Esophagus (tissue), 2 donors: ENCODE measurements at regions not wholly inside any gene's neighbourhood (a gene's known extent, or its start where the extent isn't known, plus 50 kb on each side); places are given as distances from the start of the nearest gene placed in this dataset.
"Not testable (repeated sequence)": the region's sequence is repeated elsewhere in the genome, so short reads cannot be mapped to it uniquely, and the experiment has no call there.

ENCODE experiments used
- H3K27ac ChIP-seq, 2 donors: one replicate each; pipeline ENCODE4 v1.5.1; 2013; ENCODE audit warnings: low read depth in 2 of 2, mild to moderate bottlenecking in 2 of 2, inconsistent platforms in 1 of 2, low read length in 1 of 2, moderate library complexity in 1 of 2
- H3K27me3 ChIP-seq, 2 donors: one replicate each; pipeline ENCODE4 v1.6.1; 2013; ENCODE audit warnings: low read length in 2 of 2, control low read depth in 1 of 2, mild to moderate bottlenecking in 1 of 2; ENCODE audit not compliant: insufficient read depth in 2 of 2, control insufficient read depth in 1 of 2
- H3K36me3 ChIP-seq, 2 donors: one replicate each; pipeline ENCODE4 v1.6.1; 2013; ENCODE audit warnings: low read length in 1 of 2; ENCODE audit not compliant: control insufficient read depth in 2 of 2, insufficient read depth in 2 of 2
- H3K4me1 ChIP-seq, 2 donors: one replicate each; pipeline ENCODE4 v1.6.1; 2013; ENCODE audit warnings: low read length in 1 of 2; ENCODE audit not compliant: control insufficient read depth in 2 of 2, insufficient read depth in 2 of 2
- H3K4me3 ChIP-seq, 2 donors: one replicate each; pipeline ENCODE4 v1.5.1; 2013; ENCODE audit warnings: low read length in 2 of 2, mild to moderate bottlenecking in 2 of 2, low read depth in 1 of 2, moderate library complexity in 1 of 2
- H3K9me3 ChIP-seq, 2 donors: one replicate each; pipeline ENCODE4 v1.6.1; 2013; ENCODE audit warnings: mild to moderate bottlenecking in 2 of 2, low read depth in 1 of 2, low read length in 1 of 2, moderate library complexity in 1 of 2; ENCODE audit not compliant: control insufficient read depth in 2 of 2, insufficient read depth in 1 of 2
- WGBS, 2 donors: extraction: QIAGEN DNeasy Blood & Tissue Kit; methylation state at CpG; one replicate each; pipeline ENCODE4 v1.1.7; 2013; 5-methylcytosine and 5-hydroxymethylcytosine counted together
- donor health status: healthy with polysubstance abuse.
- donor health status: Bipolar disorder and iron deficiency.

DNA sequence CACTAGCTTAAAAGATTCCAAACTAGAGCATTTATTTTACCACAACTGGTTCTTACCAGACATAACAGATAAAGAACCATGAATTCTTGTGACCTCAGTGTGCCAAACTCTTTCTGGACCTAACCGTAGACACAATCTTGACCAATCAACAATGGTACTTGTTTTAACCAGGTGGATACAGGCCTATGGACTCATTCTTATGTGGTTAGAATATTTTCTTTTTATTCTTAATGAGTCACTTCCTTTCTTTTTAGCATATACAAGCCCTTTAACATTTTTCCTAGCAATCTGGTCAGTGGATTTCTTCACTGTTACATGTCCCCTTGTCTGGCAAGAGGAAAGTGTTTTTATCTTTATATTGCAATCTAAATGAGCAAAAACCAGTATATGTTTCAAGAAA is 792.1 kb upstream of the SPRY2 start:
- H3K4me1 ChIP-seq, result no peaks in the 10 kb centered on the region
- 83 to 91% methylated on average over 1 of the region's 1 CpG for WGBS, 2 donors
- no peaks in the 10 kb centered on the region for H3K36me3 ChIP-seq
- H3K27me3 ChIP-seq, result no peaks in the 10 kb centered on the region
- no peaks in the 10 kb centered on the region for H3K9me3 ChIP-seq
- H3K4me3 ChIP-seq, result no peak overlapping the region
- H3K27ac ChIP-seq, result no peak overlapping the region

DNA sequence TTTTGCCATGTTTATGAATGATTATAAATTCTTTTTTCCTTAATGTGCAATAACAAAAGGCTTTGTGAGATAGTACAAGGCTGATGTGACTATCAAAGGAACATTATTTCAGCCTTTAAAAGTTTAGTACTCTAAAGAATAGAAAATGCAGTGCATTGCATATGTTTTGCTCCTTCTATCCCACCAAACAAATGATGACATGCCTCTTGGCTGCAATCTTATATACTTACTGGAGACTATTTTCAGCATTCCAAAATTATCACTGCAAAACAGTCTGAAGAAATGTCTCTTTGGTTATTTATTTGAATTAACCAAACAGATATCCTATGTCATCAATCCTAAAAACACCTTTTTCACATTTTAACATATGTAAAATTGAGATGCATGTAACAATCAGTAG is 776.5 kb upstream of the SPRY2 start:
- Histone ChIP-seq H3K4me1 (no peaks in the 10 kb centered on the region), H3K9me3 (no peaks in the 10 kb centered on the region), H3K4me3 (no peak overlapping the region), H3K27ac (no peak overlapping the region), H3K27me3 (no peaks in the 10 kb centered on the region), H3K36me3 (no peaks in the 10 kb centered on the region)

DNA sequence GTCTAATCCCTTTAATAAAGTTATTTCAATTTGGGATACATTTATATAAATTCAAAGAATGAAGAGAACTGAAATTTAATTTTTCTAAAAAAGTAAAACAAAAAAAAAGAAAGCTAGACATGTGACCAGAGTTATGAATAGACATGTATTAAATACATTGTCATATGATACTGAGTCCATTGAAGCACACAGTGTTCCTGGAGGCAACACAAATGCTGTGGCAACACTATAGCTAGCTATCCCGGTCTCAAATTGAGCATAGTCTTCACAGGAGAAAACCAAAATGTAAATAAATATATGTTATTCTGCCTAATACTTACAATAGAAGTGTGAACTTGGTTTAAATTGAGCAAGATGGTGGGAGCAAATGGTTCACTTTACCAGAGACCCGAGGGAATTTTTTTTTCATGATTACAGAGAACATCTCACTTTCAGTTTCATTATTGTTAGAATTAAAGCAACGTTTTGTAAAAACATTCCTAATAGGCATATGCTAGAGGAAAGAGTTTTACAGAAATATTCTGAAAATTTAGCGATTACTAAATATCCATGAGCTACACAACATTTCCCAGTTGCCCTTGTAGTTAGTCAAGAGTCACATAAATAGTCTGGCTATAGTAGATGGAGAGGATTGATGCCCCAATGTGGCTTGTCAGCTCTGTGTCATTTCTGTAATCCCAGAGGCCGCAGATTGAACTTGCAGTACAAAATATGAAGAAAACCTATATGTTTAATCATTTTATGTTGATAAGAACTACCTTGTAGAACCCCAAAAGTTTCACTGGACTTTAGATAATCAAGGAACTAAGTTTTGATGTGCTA is 775.7 kb upstream of the SPRY2 start:
- WGBS, 2 donors, result 66 to 68% methylated on average over 5 of the region's 5 CpGs
- Histone ChIP-seq H3K27ac (no peak overlapping the region), H3K9me3 (no peaks in the 10 kb centered on the region), H3K4me1 (no peaks in the 10 kb centered on the region), H3K4me3 (no peak overlapping the region), H3K36me3 (no peaks in the 10 kb centered on the region), H3K27me3 (no peaks in the 10 kb centered on the region)

DNA sequence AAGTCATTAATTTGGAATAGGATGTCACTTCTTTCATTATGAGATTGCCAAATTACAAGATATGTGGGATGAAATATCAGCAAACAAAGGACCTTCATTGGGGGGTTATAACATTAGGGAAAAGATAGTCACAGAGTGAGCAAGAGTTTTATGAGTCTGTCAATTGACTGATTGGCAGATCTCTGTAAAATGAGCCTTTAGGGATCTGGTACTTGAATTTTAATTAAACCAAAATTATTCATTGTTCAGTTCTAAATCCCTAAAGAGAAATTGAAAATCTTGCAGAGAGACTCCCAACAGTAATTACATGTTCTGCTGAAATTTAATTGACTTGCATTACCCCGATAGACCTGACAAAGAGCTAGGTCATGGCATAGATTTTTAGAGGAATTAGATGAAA is 768.1 kb upstream of the SPRY2 start:
- Histone ChIP-seq H3K27me3 (no peaks in the 10 kb centered on the region), H3K4me1 (no peaks in the 10 kb centered on the region), H3K27ac (no peak overlapping the region), H3K9me3 (no peaks in the 10 kb centered on the region), H3K4me3 (no peak overlapping the region), H3K36me3 (no peaks in the 10 kb centered on the region)
- 83 to 93% methylated on average over 1 of the region's 1 CpG for WGBS, 2 donors

- H3K4me1 ChIP-seq, result no peaks in the 10 kb centered on the region
- H3K4me3 ChIP-seq, result no peak overlapping the region
- H3K27ac ChIP-seq, result no peak overlapping the region
- WGBS, 2 donors, result 46 to 48% methylated on average over 7 of the region's 7 CpGs
- no peaks in the 10 kb centered on the region for H3K36me3 ChIP-seq
- H3K27me3 ChIP-seq, result no peaks in the 10 kb centered on the region
- H3K9me3 ChIP-seq, result no peaks in the 10 kb centered on the region
Observed at GRCh38 chr13:81106348-81106747, 765.4 kb upstream of the SPRY2 start.

DNA sequence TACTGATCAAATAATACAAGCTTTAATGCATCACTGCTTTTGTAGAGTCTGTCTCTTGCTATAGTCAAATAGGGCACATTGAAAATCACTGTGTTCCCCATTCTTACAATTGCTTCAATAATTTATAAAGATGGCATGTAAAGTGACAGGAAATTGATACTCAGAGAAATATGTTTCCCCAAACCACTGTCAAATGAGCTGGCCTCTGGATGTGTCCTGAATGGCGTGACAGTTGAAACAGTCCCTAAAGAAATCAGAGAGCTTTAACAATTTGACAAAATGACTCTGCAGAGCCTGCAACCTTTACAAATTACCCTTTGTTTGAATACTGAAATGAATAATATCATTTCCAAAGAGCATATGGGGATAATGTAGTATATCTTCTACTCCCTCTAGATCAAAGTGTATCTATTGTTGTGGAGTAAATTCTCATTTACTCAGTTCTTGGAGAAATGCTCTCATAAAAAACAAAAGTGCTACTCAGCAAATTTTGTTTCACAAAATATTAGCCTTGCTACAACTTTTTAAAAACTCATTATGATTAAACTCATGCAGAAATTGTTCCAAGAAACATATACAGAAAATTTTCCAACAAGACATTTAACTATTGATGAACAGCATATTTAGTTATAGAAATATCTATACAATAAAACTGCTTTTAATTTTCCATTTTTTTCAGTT is 763.2 kb upstream of the SPRY2 start:
- no peaks in the 10 kb centered on the region for H3K36me3 ChIP-seq
- WGBS, 2 donors, result 64 to 70% methylated on average over 1 of the region's 1 CpG
- no peaks in the 10 kb centered on the region for H3K4me1 ChIP-seq
- H3K9me3 ChIP-seq, result no peaks in the 10 kb centered on the region
- H3K4me3 ChIP-seq, result no peak overlapping the region
- H3K27me3 ChIP-seq, result no peaks in the 10 kb centered on the region
- no peak overlapping the region for H3K27ac ChIP-seq

GRCh38 chr13:81102066-81102465 is 761.1 kb upstream of the SPRY2 start:
- not testable (repeated sequence) for H3K27me3 ChIP-seq, H3K4me1 ChIP-seq, H3K36me3 ChIP-seq, H3K27ac ChIP-seq, H3K4me3 ChIP-seq, H3K9me3 ChIP-seq
- WGBS, 2 donors, result 95 to 96% methylated on average over 21 to 27 of the region's 27 CpGs

DNA sequence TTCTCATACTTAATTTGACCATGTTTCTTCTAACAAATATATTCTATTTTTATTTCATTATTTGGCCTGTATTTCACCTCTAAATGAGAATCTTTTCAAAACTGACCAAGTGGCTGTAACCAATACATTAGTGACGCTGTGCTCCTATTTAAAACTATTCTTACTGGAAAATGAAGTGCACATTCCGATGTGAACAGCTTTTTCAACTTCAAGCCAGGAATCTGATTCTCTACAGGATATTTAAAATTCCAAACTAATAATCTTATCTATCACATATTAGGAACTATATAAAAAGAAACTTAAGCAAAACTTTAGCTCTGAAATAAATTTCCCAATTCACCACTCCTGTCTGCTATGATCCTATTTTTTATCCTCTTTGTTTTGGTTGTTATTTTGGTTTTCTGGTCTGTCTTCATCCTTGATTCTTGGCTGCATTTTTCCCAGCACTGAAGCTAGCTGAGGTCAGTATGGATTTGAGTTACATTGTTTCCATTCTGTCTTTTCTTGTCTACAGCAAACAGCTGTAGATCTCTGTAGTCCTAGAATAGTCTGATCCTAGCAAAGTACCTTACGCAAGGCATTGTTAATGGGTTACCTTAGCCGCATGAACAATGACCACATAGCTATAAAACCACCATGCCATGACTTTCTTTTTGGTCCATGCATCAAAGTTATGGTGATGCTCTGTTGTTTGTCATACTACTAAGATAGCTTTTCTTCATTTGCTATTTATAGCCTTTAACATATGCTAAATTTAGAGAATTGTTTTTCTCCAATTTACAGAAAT is 748.6 kb upstream of the SPRY2 start:
- H3K4me1 ChIP-seq, result no peaks in the 10 kb centered on the region
- H3K4me3 ChIP-seq, result no peak overlapping the region
- WGBS, 2 donors, result 84 to 85% methylated on average over 4 of the region's 4 CpGs
- H3K36me3 ChIP-seq, result no peaks in the 10 kb centered on the region
- no peak overlapping the region for H3K27ac ChIP-seq
- no peaks in the 10 kb centered on the region for H3K9me3 ChIP-seq
- no peaks in the 10 kb centered on the region for H3K27me3 ChIP-seq

DNA sequence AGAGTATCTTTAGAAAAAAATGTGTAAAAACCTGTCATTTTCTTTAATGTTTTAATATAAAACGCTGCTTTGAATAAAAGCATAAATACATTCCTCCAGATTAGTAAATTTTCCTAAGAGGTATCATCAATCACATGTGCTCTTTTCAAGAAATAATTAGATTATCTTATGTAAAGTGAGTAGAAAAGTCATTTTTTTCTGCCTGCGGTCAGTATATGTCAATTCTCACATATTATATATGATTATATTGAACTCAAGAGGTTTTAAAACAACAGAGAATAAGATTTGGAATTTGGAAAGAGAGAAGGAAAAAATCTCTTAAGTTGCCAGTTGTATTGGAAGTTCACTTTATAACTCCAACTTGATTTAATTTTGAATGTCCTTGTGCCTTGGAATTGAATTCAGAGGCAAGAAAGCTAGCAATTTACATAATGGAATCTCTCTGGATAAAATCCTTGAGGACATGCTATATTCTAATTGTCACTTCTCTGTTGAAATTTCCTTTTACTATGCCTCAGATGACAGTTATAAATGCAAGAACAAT is 740.1 kb upstream of the SPRY2 start:
- H3K27me3 ChIP-seq, result no peaks in the 10 kb centered on the region
- H3K36me3 ChIP-seq, result no peaks in the 10 kb centered on the region
- no peaks in the 10 kb centered on the region for H3K9me3 ChIP-seq
- H3K27ac ChIP-seq, result no peak overlapping the region
- no peaks in the 10 kb centered on the region for H3K4me1 ChIP-seq
- 62 to 70% methylated on average over 2 of the region's 2 CpGs for WGBS, 2 donors
- H3K4me3 ChIP-seq, result no peak overlapping the region
